D721Med (cell line): ENCODE measurements at regions not wholly inside any gene's neighbourhood (a gene's known extent, or its start where the extent isn't known, plus 50 kb on each side); places are given as distances from the start of the nearest gene placed in this dataset.

ENCODE experiments used
- DNase-seq: peaks from one replicate; pipeline ENCODE4 v3.0.0; 2011; ENCODE audit warnings: low spot score; ENCODE audit not compliant: insufficient read length
- FAIRE-seq: peaks from 2 replicates; lab custom pipeline; 2011; peaks lifted over from hg19 to GRCh38; lab: Jason Lieb, UNC
- TF ChIP-seq, protein P1 (sequence below): IDR thresholded peaks from 2 replicates; pipeline ENCODE4 v1.5.1; 2012; ENCODE audit warnings: mild to moderate bottlenecking, control low read depth; ENCODE audit not compliant: insufficient read depth; ENCODE audit errors: missing control alignments

GRCh38 chr13:111502957-111503356 is 182.5 kb downstream of the TEX29 start:
- TF ChIP-seq, protein P1, sequence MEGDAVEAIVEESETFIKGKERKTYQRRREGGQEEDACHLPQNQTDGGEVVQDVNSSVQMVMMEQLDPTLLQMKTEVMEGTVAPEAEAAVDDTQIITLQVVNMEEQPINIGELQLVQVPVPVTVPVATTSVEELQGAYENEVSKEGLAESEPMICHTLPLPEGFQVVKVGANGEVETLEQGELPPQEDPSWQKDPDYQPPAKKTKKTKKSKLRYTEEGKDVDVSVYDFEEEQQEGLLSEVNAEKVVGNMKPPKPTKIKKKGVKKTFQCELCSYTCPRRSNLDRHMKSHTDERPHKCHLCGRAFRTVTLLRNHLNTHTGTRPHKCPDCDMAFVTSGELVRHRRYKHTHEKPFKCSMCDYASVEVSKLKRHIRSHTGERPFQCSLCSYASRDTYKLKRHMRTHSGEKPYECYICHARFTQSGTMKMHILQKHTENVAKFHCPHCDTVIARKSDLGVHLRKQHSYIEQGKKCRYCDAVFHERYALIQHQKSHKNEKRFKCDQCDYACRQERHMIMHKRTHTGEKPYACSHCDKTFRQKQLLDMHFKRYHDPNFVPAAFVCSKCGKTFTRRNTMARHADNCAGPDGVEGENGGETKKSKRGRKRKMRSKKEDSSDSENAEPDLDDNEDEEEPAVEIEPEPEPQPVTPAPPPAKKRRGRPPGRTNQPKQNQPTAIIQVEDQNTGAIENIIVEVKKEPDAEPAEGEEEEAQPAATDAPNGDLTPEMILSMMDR = no peak
- FAIRE-seq = no peak
- DNase-seq = no peak

DNA sequence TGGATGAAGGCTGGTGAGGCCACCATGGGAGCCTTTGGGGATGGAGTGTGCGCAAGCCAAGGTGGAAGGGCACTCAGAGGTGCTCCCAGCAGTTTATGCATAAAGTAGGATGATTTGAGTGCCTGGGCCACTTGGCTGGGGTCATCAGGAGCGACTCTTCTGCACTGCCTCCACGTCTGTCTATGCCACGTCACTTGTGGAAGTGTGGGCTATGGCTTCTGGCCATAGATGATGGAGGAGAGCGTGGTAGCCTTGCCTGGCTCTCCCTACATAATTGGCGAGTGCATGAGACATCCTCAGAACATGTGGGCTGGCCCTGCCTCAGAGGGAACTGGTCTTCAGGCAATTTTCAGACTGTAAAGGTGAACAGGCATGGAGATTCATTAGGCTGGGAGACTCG is 182.9 kb downstream of the TEX29 start:
- FAIRE-seq = no peak
- TF ChIP-seq, protein P1 = no peak

GRCh38 chr13:111503905-111504695 is 183.7 kb downstream of the TEX29 start:
- TF ChIP-seq, protein P1 = no peak
- DNase-seq = no peak
- no peak for FAIRE-seq

More for the DNA sequence above, 182.9 kb downstream of the TEX29 start:
- no peak for DNase-seq

DNA sequence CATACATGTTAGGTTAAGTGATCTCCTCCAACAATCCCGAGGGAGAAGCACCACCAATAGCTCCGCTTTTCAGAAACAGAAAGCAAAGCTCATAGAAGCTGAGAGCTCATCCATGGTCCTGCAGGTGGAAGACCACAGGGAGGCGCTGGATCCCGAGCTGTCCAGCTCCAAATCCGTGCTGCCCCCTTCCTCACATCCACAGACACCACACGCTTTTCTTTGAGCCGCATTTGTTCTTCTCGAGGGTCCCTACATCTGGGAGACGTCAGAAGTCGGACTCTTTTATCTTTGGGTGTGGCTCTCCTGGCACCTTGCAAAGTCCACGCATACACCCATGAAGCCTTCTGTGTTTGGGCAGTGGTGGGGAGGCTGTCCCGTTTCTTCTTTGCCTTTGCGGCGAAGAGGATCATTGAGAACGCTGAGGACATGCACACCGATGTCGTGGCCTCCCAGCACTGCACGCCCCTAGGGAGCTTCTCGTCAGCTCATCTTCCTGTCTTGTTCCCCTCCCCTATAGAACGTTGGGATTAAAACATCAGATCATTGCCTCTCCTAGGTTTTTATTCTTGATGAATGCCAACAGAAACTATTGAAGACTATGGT is 184.8 kb downstream of the TEX29 start:
- DNase-seq (no peak), FAIRE-seq (no peak)
- TF ChIP-seq, protein P1 = peak; percentile 22

GRCh38 chr13:111506125-111506524 is 185.7 kb downstream of the TEX29 start:
- FAIRE-seq (no peak), DNase-seq (no peak)
- TF ChIP-seq, protein P1 = no peak

DNA sequence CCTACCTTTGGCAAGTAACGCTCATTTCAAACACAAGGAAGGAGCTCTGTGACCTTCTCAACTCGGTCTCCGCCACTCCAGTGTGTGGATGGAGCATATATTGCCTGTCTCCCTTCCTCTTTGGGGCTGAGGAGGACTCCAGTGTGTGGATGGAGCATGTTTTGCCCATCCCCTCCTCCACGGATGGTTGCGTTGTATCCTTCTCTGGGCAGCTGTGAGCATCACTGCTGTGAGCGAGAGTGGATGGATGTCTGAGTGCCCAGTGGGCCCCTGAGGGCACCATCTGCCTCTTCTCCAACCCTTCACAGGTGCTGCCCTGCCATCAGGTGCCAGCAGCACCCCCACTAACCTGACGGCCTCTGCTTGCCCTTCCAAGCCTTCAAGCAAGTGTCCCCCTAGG is 186.2 kb downstream of the TEX29 start:
- TF ChIP-seq, protein P1 = no peak
- DNase-seq (no peak), FAIRE-seq (no peak)

GRCh38 chr13:111508164-111508870 is 187.9 kb downstream of the TEX29 start:
- FAIRE-seq = no peak
- TF ChIP-seq, protein P1 = no peak
- no peak for DNase-seq
